K562 (cell line): ENCODE measurements at regions not wholly inside any gene's neighbourhood (a gene's known extent, or its start where the extent isn't known, plus 50 kb on each side); places are given as distances from the start of the nearest gene placed in this dataset.

ENCODE experiments used
- ATAC-seq: fragments of 200-7000 bp; cut with Tn5 transposase; 3 replicates; pipeline ENCODE4 v1.9.1; 2020; ENCODE audit warnings: moderate library complexity
- BruUV-seq: library from RNA; stranded (reverse); fragments of 400-500 nt; replicated peaks from 2 replicates; lab custom pipeline; 2021; lab: Mats Ljungman, UMichigan
- CTCF ChIA-PET: fragments of 300-600 bp; formaldehyde crosslinking; extraction: SDS; loops from one replicate; lab custom pipeline; 2021; ENCODE audit warnings: low intra/inter-chr PET ratio; lab: Yijun Ruan, JAX
- POLR2A ChIA-PET: fragments of 300-600, 350-650 bp; sonication (Branson Sonifier 250); formaldehyde crosslinking; extraction: SDS; loops from one replicate; lab custom pipeline; 2021; ENCODE audit warnings: antibody characterized with exemption, inconsistent platforms; lab: Yijun Ruan, JAX
- DNase-seq, 4 experiments: peaks; one replicate each; pipeline versions ENCODE4 v3.0.0 to v3.0.0-alpha.2; 2011 to 2018; ENCODE audit warnings: low spot score in 3 of 4, mixed read lengths in 3 of 4; ENCODE audit errors: extremely low read depth in 1 of 4
- FAIRE-seq: peaks from 2 replicates; lab custom pipeline; 2011; peaks lifted over from hg19 to GRCh38; lab: Jason Lieb, UNC
- H2AFZ ChIP-seq: 2 replicates; pipeline ENCODE4 v1.6.0; 2011; ENCODE audit warnings: low read depth, low read length, control low read depth, inconsistent platforms
- H3K27ac ChIP-seq: fragments of 200-600 bp; 3 replicates; pipeline ENCODE4 v1.8.0; 2011; ENCODE audit warnings: low read depth, mild to moderate bottlenecking, control low read depth, inconsistent platforms, low read length, moderate library complexity, mixed read lengths; ENCODE audit errors: extremely low read depth
- H3K27me3 ChIP-seq, 2 experiments: fragments of 300-600 bp in 1 of 2; 2 replicates in 1 of 2; 3 replicates in 1 of 2; pipeline versions ENCODE4 v1.6.0 to v1.8.0; 2011; ENCODE audit warnings: inconsistent platforms in 2 of 2, low read length in 2 of 2, mild to moderate bottlenecking in 1 of 2, mixed read lengths in 1 of 2, moderate library complexity in 1 of 2; ENCODE audit not compliant: control insufficient read depth in 2 of 2, insufficient read depth in 2 of 2
- H3K36me3 ChIP-seq: fragments of 300-600 bp; 3 replicates; pipeline ENCODE4 v1.8.0; 2011; ENCODE audit warnings: mild to moderate bottlenecking, low read length, inconsistent platforms; ENCODE audit not compliant: control insufficient read depth, insufficient read depth
- H3K4me1 ChIP-seq, 2 experiments: fragments of 200-600 bp in 1 of 2; replicated peaks in 1 of 2; 2 replicates in 1 of 2; 3 replicates in 1 of 2; pipeline versions ENCODE4 v1.5.1 to v1.8.0; 2011; ENCODE audit warnings: inconsistent platforms in 2 of 2, low read length in 2 of 2, mild to moderate bottlenecking in 1 of 2, mixed read lengths in 1 of 2, moderate library complexity in 1 of 2; ENCODE audit not compliant: control insufficient read depth in 2 of 2, insufficient read depth in 2 of 2
- H3K4me2 ChIP-seq: 2 replicates; pipeline ENCODE4 v1.6.1; 2011; ENCODE audit warnings: low read length, control low read depth, inconsistent platforms, mixed read lengths; ENCODE audit not compliant: insufficient read depth
- H3K4me3 ChIP-seq: fragments of 200-600 bp; sonication (generic), shearing (Covaris generic); 2 replicates; pipeline ENCODE4 v1.5.1; 2016; ENCODE audit warnings: control low read depth, inconsistent platforms
- H3K79me2 ChIP-seq: fragments of 200-600 bp; 3 replicates; pipeline ENCODE4 v1.8.0; 2011; ENCODE audit warnings: low read length, inconsistent platforms; ENCODE audit not compliant: control insufficient read depth, insufficient read depth
- H3K9ac ChIP-seq, 2 experiments: 2 replicates each; pipeline versions ENCODE4 v1.6.0 to v1.6.1; 2011; ENCODE audit warnings: low read depth in 2 of 2, low read length in 2 of 2, control low read depth in 1 of 2, inconsistent platforms in 1 of 2, mild to moderate bottlenecking in 1 of 2, mixed read lengths in 1 of 2; ENCODE audit not compliant: insufficient read depth in 1 of 2
- H3K9me1 ChIP-seq: one replicate; pipeline ENCODE4 v1.6.0; 2011; ENCODE audit warnings: inconsistent platforms, mild to moderate bottlenecking, low read length, moderate library complexity; ENCODE audit not compliant: control insufficient read depth, insufficient read depth
- H3K9me3 ChIP-seq: replicated peaks from 2 replicates; pipeline ENCODE4 v1.5.1; 2011; ENCODE audit warnings: low read depth, low read length, inconsistent platforms; ENCODE audit not compliant: control insufficient read depth, insufficient read depth
- H4K20me1 ChIP-seq: replicated peaks from 2 replicates; pipeline ENCODE4 v1.6.1; 2011; ENCODE audit warnings: low read length, inconsistent platforms, mixed read lengths; ENCODE audit not compliant: control insufficient read depth, insufficient read depth
- BRF1 ChIP-seq: IDR thresholded peaks from 3 replicates; pipeline ENCODE4 v1.6.1; 2011; ENCODE audit warnings: borderline replicate concordance, mild to moderate bottlenecking; ENCODE audit not compliant: insufficient read length; ENCODE audit errors: extremely low read depth
- ETS2 ChIP-seq: IDR thresholded peaks from 2 replicates; pipeline ENCODE4 v1.6.1; 2016; ENCODE audit warnings: borderline replicate concordance, missing genetic modification characterization, mild to moderate bottlenecking, moderate library complexity, missing compliant biosample characterization; ENCODE audit not compliant: poor library complexity, severe bottlenecking
- OTX1 ChIP-seq: fragments of 450-650 bp; formaldehyde crosslinking; IDR thresholded peaks from 2 replicates; pipeline ENCODE4 v1.4.0; 2022; ENCODE audit warnings: mild to moderate bottlenecking
- RBFOX2 ChIP-seq: fragments of 200-400 bp; formaldehyde crosslinking; IDR thresholded peaks from 2 replicates; pipeline ENCODE4 v1.6.1; 2017; ENCODE audit warnings: low read depth, mild to moderate bottlenecking, low read length, moderate library complexity
- ZFP1 ChIP-seq: fragments of 450-650 bp; formaldehyde crosslinking; IDR thresholded peaks from 2 replicates; pipeline ENCODE4 v1.4.0; 2020; ENCODE audit warnings: mild to moderate bottlenecking, mixed read lengths
- WGBS: fragments of 100-300 bp; shearing (Covaris generic); methylation state at CpG from one replicate; pipeline ENCODE4 v1.1.6; 2016; ENCODE audit warnings: low coverage, mixed read lengths; ENCODE audit not compliant: insufficient coverage; ENCODE audit errors: missing lambda C conversion rate; 5-methylcytosine and 5-hydroxymethylcytosine counted together
- in situ Hi-C: fragments of 300-500 bp; cut with MboI; formaldehyde crosslinking; loops from 4 replicates; pipeline ENCODE4 v1.15.0; 2018; ENCODE audit warnings: inconsistent platforms, mixed read lengths
- intact Hi-C: fragments of 100-400 bp; cut with micrococcal nuclease; formaldehyde crosslinking; loops from 2 replicates; pipeline ENCODE4 v1.14.2; 2022
- TF ChIP-seq, protein P1 (sequence below), 2 experiments: fragments of 450-650 bp; conservative IDR thresholded peaks; 2 replicates each; pipeline ENCODE4 v1.6.1; 2017; ENCODE audit warnings: mild to moderate bottlenecking in 2 of 2, moderate library complexity in 2 of 2
- TF ChIP-seq, protein P2 (sequence below): sonication (generic); formaldehyde crosslinking; IDR thresholded peaks from 2 replicates; pipeline ENCODE4 v1.8.0; 2022; ENCODE audit warnings: mild to moderate bottlenecking, missing genetic modification reagents
- TF ChIP-seq, protein P3 (sequence below): fragments of 450-650 bp; conservative IDR thresholded peaks from 2 replicates; pipeline ENCODE4 v1.6.1; 2016; ENCODE audit warnings: missing genetic modification characterization, low read depth, mild to moderate bottlenecking, missing compliant biosample characterization, moderate library complexity
- TF ChIP-seq, protein P4 (sequence below): fragments of 200-800 bp; sonication (Bioruptor generic); IDR thresholded peaks from 2 replicates; pipeline ENCODE4 v1.6.1; 2017; ENCODE audit warnings: missing genetic modification characterization, missing compliant biosample characterization
- TF ChIP-seq, protein P5 (sequence below): fragments of 250-450 bp; sonication (Bioruptor Pico); IDR thresholded peaks from 2 replicates; pipeline ENCODE4 v1.4.0; 2020

DNA sequence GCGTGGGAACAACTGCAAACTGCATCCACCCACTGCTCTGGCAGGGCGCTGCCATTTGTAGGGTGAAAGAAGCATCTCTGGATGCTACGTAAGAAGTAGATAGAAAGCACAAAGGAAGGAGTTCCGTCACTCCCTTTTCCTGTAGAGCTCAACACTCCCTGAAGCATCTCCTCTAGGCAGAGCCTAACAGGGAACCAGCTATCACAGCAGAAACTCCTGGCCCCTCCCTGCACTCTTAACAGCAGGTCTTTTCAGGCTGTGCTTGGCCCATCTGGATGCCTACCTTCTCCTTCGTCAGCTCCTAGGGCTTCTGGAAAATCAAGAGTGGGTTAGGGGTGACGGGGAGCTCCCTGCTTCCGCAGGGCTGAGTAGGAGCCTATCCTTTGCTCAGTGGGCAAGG lies 112.9 kb upstream of the TLL1 start:
- no peaks in the 10 kb centered on the region for H3K79me2 ChIP-seq
- H2AFZ ChIP-seq, result no peak overlapping the region
- no peak overlapping the region for H3K9ac ChIP-seq
- WGBS, result 0% methylated on average over 6 of the region's 7 CpGs
- no peak overlapping the region for H3K4me3 ChIP-seq
- FAIRE-seq (no peak), DNase-seq (no peak), ATAC-seq (no peak)
- H3K27me3 ChIP-seq, result no peaks in the 10 kb centered on the region
- no peaks in the 10 kb centered on the region for H3K4me1 ChIP-seq
- H4K20me1 ChIP-seq, result no peaks in the 10 kb centered on the region
- ChIA-PET POLR2A (no interaction called here), CTCF (no interaction called here)
- no peak overlapping the region for H3K4me2 ChIP-seq
- intact Hi-C loops (no loop called here), in situ Hi-C loops (no loop called here)
- no peaks in the 10 kb centered on the region for H3K9me3 ChIP-seq
- no peak overlapping the region for H3K27ac ChIP-seq
- no TSS peak for BruUV-seq
- H3K9me1 ChIP-seq, result no peaks in the 10 kb centered on the region
- H3K36me3 ChIP-seq, result no peaks in the 10 kb centered on the region
- TF ChIP-seq OTX1 (CRISPR knock-in tag), result no peak
- TF ChIP-seq, protein P1, sequence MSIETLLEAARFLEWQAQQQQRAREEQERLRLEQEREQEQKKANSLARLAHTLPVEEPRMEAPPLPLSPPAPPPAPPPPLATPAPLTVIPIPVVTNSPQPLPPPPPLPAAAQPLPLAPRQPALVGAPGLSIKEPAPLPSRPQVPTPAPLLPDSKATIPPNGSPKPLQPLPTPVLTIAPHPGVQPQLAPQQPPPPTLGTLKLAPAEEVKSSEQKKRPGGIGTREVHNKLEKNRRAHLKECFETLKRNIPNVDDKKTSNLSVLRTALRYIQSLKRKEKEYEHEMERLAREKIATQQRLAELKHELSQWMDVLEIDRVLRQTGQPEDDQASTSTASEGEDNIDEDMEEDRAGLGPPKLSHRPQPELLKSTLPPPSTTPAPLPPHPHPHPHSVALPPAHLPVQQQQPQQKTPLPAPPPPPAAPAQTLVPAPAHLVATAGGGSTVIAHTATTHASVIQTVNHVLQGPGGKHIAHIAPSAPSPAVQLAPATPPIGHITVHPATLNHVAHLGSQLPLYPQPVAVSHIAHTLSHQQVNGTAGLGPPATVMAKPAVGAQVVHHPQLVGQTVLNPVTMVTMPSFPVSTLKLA (conservative IDR thresholded peaks at IDR 0.05), result no peak
- TF ChIP-seq, protein P2, sequence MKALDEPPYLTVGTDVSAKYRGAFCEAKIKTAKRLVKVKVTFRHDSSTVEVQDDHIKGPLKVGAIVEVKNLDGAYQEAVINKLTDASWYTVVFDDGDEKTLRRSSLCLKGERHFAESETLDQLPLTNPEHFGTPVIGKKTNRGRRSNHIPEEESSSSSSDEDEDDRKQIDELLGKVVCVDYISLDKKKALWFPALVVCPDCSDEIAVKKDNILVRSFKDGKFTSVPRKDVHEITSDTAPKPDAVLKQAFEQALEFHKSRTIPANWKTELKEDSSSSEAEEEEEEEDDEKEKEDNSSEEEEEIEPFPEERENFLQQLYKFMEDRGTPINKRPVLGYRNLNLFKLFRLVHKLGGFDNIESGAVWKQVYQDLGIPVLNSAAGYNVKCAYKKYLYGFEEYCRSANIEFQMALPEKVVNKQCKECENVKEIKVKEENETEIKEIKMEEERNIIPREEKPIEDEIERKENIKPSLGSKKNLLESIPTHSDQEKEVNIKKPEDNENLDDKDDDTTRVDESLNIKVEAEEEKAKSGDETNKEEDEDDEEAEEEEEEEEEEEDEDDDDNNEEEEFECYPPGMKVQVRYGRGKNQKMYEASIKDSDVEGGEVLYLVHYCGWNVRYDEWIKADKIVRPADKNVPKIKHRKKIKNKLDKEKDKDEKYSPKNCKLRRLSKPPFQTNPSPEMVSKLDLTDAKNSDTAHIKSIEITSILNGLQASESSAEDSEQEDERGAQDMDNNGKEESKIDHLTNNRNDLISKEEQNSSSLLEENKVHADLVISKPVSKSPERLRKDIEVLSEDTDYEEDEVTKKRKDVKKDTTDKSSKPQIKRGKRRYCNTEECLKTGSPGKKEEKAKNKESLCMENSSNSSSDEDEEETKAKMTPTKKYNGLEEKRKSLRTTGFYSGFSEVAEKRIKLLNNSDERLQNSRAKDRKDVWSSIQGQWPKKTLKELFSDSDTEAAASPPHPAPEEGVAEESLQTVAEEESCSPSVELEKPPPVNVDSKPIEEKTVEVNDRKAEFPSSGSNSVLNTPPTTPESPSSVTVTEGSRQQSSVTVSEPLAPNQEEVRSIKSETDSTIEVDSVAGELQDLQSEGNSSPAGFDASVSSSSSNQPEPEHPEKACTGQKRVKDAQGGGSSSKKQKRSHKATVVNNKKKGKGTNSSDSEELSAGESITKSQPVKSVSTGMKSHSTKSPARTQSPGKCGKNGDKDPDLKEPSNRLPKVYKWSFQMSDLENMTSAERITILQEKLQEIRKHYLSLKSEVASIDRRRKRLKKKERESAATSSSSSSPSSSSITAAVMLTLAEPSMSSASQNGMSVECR, result no peak
- no peak for TF ChIP-seq BRF1
- TF ChIP-seq, protein P3, sequence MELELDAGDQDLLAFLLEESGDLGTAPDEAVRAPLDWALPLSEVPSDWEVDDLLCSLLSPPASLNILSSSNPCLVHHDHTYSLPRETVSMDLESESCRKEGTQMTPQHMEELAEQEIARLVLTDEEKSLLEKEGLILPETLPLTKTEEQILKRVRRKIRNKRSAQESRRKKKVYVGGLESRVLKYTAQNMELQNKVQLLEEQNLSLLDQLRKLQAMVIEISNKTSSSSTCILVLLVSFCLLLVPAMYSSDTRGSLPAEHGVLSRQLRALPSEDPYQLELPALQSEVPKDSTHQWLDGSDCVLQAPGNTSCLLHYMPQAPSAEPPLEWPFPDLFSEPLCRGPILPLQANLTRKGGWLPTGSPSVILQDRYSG (tag), result no peak
- no peak for TF ChIP-seq ZFP1 (CRISPR knock-in tag)
- TF ChIP-seq, protein P4, sequence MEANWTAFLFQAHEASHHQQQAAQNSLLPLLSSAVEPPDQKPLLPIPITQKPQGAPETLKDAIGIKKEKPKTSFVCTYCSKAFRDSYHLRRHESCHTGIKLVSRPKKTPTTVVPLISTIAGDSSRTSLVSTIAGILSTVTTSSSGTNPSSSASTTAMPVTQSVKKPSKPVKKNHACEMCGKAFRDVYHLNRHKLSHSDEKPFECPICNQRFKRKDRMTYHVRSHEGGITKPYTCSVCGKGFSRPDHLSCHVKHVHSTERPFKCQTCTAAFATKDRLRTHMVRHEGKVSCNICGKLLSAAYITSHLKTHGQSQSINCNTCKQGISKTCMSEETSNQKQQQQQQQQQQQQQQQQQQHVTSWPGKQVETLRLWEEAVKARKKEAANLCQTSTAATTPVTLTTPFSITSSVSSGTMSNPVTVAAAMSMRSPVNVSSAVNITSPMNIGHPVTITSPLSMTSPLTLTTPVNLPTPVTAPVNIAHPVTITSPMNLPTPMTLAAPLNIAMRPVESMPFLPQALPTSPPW (CRISPR knock-in tag), result no peak
- no peak for TF ChIP-seq RBFOX2
- TF ChIP-seq, protein P5, sequence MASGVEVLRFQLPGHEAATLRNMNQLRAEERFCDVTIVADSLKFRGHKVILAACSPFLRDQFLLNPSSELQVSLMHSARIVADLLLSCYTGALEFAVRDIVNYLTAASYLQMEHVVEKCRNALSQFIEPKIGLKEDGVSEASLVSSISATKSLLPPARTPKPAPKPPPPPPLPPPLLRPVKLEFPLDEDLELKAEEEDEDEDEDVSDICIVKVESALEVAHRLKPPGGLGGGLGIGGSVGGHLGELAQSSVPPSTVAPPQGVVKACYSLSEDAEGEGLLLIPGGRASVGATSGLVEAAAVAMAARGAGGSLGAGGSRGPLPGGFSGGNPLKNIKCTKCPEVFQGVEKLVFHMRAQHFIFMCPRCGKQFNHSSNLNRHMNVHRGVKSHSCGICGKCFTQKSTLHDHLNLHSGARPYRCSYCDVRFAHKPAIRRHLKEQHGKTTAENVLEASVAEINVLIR (CRISPR knock-in tag), result no peak
- TF ChIP-seq ETS2, result no peak
